HCT116 (cell line): ENCODE measurements at regions not wholly inside any gene's neighbourhood (a gene's known extent, or its start where the extent isn't known, plus 50 kb on each side); places are given as distances from the start of the nearest gene placed in this dataset.

ENCODE experiments used
- ATF3 ChIP-seq: IDR thresholded peaks from 2 replicates; pipeline ENCODE4 v1.6.1; 2012
- CEBPB ChIP-seq: IDR thresholded peaks from 2 replicates; pipeline ENCODE4 v1.6.1; 2012; ENCODE audit warnings: low read depth
- CTCF ChIP-seq, 3 experiments: fragments of 200-600 bp in 1 of 3; sonication (generic) in 1 of 3; IDR thresholded peaks in 2 of 3; conservative IDR thresholded peaks in 1 of 3; 2 replicates each; pipeline ENCODE4 v1.5.1; 2012 to 2017; ENCODE audit warnings: low read depth in 2 of 3, low read length in 2 of 3, antibody characterized with exemption in 1 of 3, borderline replicate concordance in 1 of 3, control low read depth in 1 of 3, mild to moderate bottlenecking in 1 of 3, mixed read lengths in 1 of 3, mixed run types in 1 of 3, moderate library complexity in 1 of 3; ENCODE audit not compliant: insufficient read depth in 1 of 3
- EGR1 ChIP-seq: IDR thresholded peaks from 2 replicates; pipeline ENCODE4 v1.6.1; 2012; ENCODE audit warnings: low read depth
- EZH2phosphoT487 ChIP-seq: fragments of 200-600 bp; IDR thresholded peaks from 2 replicates; pipeline ENCODE4 v1.6.1; 2018; ENCODE audit warnings: antibody characterized with exemption, borderline replicate concordance
- JUND ChIP-seq: IDR thresholded peaks from 2 replicates; pipeline ENCODE4 v1.6.1; 2012
- POLR2A ChIP-seq: IDR thresholded peaks from 2 replicates; pipeline ENCODE4 v1.7.0; 2011; ENCODE audit warnings: borderline replicate concordance; ENCODE audit not compliant: insufficient read depth, insufficient read length; ENCODE audit errors: extremely low read depth
- RAD21 ChIP-seq: IDR thresholded peaks from 2 replicates; pipeline ENCODE4 v1.6.1; 2012; ENCODE audit warnings: low read depth, mild to moderate bottlenecking
- REST ChIP-seq: IDR thresholded peaks from 2 replicates; pipeline ENCODE4 v1.6.1; 2012; ENCODE audit warnings: low read depth
- SIN3A ChIP-seq: IDR thresholded peaks from 2 replicates; pipeline ENCODE4 v1.6.1; 2012; ENCODE audit warnings: low read depth
- SRF ChIP-seq: IDR thresholded peaks from 2 replicates; pipeline ENCODE4 v1.6.1; 2012; ENCODE audit warnings: low read depth
- YY1 ChIP-seq: IDR thresholded peaks from 2 replicates; pipeline ENCODE4 v1.6.1; 2011; ENCODE audit warnings: low read length, low read depth, moderate library complexity, mild to moderate bottlenecking; ENCODE audit not compliant: insufficient replicate concordance; ENCODE audit errors: extremely low read depth
- ZFX ChIP-seq: fragments of 450-650 bp; IDR thresholded peaks from 2 replicates; pipeline ENCODE4 v1.6.1; 2017

- TF ChIP-seq YY1 = no peak
- TF ChIP-seq CEBPB = no peak
- TF ChIP-seq SIN3A = no peak
- no peak for TF ChIP-seq EZH2phosphoT487
- TF ChIP-seq CTCF (IDR thresholded peaks at IDR 0.05 in 2 of 3, conservative IDR thresholded peaks at IDR 0.05 in 1 of 3; ENCODE audit: borderline replicate concordance in 1 of 3, insufficient read depth in 1 of 3, low read depth in 2 of 3, low read length in 2 of 3) = no peak
- TF ChIP-seq POLR2A = no peak
- no peak for TF ChIP-seq EGR1
- no peak for TF ChIP-seq SRF
- TF ChIP-seq ATF3 = no peak
- no peak for TF ChIP-seq RAD21
- TF ChIP-seq JUND = no peak
- TF ChIP-seq ZFX = no peak
- TF ChIP-seq REST = no peak
Measured at GRCh38 chr4:45688341-45688740, 435.5 kb downstream of the GABRG1 start.
